Motor neuron (in vitro differentiated cells): ENCODE measurements at regions not wholly inside any gene's neighbourhood (a gene's known extent, or its start where the extent isn't known, plus 50 kb on each side); places are given as distances from the start of the nearest gene placed in this dataset.

Experiments
- ATAC-seq, 8 experiments: fragments of 200-7000 bp; cut with Tn5 transposase; replicated peaks in 6 of 8; 2 replicates each; pipeline ENCODE4 v1.8.0; 2021; ENCODE audit warnings: mild to moderate bottlenecking in 8 of 8, moderate library complexity in 8 of 8
- H3K27ac ChIP-seq, 2 donors: fragments of 250-450 bp; sonication (Bioruptor Pico); 2 replicates each; pipeline ENCODE4 v1.9.0; 2021; ENCODE audit warnings: antibody characterized with exemption in 2 of 2, mild to moderate bottlenecking in 2 of 2, moderate library complexity in 1 of 2
- H3K4me1 ChIP-seq, 2 donors: fragments of 250-450 bp; sonication (Bioruptor Pico); replicated peaks in 1 of 2; 2 replicates each; pipeline ENCODE4 v1.6.1; 2021; ENCODE audit warnings: antibody characterized with exemption in 2 of 2, mild to moderate bottlenecking in 2 of 2, moderate library complexity in 1 of 2
- H3K4me3 ChIP-seq, 5 donors: fragments of 250-450 bp; sonication (Bioruptor Pico); 2 replicates each; pipeline ENCODE4 v1.9.0; 2021; ENCODE audit warnings: antibody characterized with exemption in 5 of 5, mild to moderate bottlenecking in 5 of 5, moderate library complexity in 4 of 5
- WGBS, 10 experiments: fragments of 450-650 bp; shearing (Covaris generic); methylation state at CpG; one replicate each; pipeline ENCODE4 v1.0.0; 2022; 5-methylcytosine and 5-hydroxymethylcytosine counted together
- in situ Hi-C, 9 experiments: fragments of 400-800 bp; cut with MboI; loops; one replicate each; pipeline ENCODE4 v1.15.0; 2021; ENCODE audit warnings: low sequenced_read_pairs in 9 of 9, low pct_unique_long_range_greater_than_20kb in 2 of 9; ENCODE audit not compliant: unreplicated experiment in 9 of 9

DNA sequence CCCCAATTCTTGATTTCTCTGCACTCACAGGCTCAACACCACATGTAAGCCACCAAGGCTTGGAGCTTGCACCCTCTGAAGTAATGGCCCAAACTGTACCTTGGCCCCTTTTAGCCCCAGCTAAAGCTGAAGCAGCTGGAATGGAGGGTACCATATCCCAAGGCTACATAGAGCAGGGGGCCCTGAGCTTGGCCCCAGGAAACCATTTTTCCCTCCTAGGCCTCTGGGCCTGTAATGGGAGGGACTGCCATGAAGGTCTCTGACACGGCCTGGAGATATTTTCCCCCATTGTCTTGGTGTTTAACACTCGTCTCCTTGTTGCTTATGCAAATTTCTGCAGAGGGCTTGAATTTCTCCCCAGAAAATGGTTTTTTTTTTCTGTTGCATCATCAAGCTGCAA is 69.7 kb downstream of the SKA1 start:
- in situ Hi-C loops: loop anchor here in 1 of 9 experiments (25.0 kb wide), 1 partner anchor 157 kb away; the partner anchor contains the start of genes CXXC1 and MBD1
- ATAC-seq: no peak
- Histone ChIP-seq H3K4me3 (no peak overlapping the region), H3K27ac (no peak overlapping the region), H3K4me1 (peaks cover 5 to 8% of the 10 kb centered on the region in 2 donors)
- 0 to 83% (median 64%) methylated on average over 1 to 2 of the region's 2 CpGs; no CpG with 5 or more reads in 4 of the 10 experiments for WGBS, 10 experiments

DNA sequence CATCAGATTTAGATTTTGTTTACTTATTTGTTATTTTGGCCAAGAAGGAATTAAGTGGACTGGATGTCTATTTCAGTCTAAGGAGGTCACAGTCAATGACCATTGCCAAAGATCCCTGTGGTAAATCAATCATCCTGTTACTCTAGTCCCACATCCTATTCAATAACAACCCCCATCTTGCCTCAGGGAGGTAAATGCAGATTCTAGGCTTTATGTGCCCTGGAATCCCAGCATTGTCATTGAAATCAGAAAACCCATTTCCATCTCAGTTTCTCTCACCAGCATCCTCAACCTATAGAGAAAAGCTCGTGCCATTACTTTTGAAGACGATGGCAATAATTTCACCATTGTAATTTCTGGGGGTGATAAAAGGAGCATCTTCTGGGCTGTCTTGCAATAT is 71.8 kb downstream of the SKA1 start:
- WGBS, 10 experiments: 0 to 64% (median 43%) methylated on average over 1 to 2 of the region's 2 CpGs; no CpG with 5 or more reads in 4 of the 10 experiments
- Histone ChIP-seq H3K27ac (no peak overlapping the region), H3K4me3 (no peak overlapping the region), H3K4me1 (no peaks in the 10 kb centered on the region)
- in situ Hi-C loops: loop anchor here in 1 of 9 experiments (25.0 kb wide), 1 partner anchor 159 kb away; the partner anchor contains the start of genes CXXC1 and MBD1
- no peak for ATAC-seq

DNA sequence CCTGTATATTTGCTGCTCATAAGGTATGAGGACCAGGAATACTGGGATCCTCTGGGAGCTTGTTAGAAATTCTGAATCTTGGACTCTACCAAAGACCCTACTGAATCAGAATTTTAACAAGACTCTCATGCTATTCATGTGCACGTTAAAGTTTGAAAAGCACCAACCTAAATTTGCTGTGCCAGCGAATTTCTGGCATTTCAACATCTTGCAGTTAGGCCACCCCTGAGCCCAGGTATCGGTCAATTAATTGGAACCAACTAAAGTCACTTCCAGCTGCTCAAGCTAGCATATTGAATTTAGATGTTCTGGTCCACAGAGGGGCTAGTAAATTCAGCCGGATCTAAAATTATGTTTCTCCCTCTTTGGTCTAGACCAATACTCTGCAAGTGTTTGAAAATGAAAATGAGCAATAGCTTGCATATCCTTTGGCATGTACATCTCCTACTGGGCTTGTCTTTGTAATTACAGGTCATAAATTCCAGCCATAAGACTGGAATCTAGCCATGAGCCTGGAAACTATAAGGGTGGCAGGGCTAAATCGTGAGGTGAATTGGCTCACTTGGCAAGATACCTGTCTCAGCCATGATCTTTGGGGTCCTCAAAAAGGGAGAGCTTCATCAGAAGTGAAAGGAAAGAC is 72.4 kb downstream of the SKA1 start:
- peak in 2 of 8 experiments; percentile 31 to 56 for ATAC-seq
- in situ Hi-C loops: loop anchor here in 1 of 9 experiments (25.0 kb wide), 1 partner anchor 160 kb away; the partner anchor contains the start of genes CXXC1 and MBD1

DNA sequence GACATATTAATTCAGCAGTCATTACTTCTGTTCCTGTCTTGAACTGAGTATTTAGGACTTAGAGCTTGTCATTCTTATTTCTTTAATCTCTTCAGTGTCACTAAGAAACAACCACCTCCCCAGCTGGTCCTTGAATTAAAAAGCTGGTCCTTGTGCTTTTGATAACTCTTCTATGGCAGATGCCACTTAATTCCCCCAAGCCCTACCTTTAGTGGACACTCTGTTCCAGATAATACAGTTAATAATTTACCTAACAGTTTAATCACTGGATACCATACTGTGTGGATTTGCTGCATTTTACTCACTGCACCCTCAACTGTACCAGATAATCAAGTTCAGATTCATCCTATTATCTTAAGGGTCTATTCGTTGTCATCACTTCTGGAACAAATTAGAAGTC is 73.1 kb downstream of the SKA1 start:
- no peak overlapping the region for H3K4me3 ChIP-seq
- no peak for ATAC-seq
- H3K4me1 ChIP-seq: no peaks in the 10 kb centered on the region
- WGBS, 10 experiments: 85% methylated on average over 1 of the region's 1 CpG; no CpG with 5 or more reads in 9 of the 10 experiments
- in situ Hi-C loops: loop anchor here in 1 of 9 experiments (25.0 kb wide), 1 partner anchor 161 kb away; the partner anchor contains the start of genes CXXC1 and MBD1
- no peak overlapping the region for H3K27ac ChIP-seq

More for the DNA sequence above, 72.4 kb downstream of the SKA1 start:
- H3K4me1 ChIP-seq: no peaks in the 10 kb centered on the region
- H3K27ac ChIP-seq: no peak overlapping the region
- H3K4me3 ChIP-seq: no peak overlapping the region
- 8 to 83% (median 71%) methylated on average over 1 to 5 of the region's 5 CpGs; no CpG with 5 or more reads in 1 of the 10 experiments for WGBS, 10 experiments

DNA sequence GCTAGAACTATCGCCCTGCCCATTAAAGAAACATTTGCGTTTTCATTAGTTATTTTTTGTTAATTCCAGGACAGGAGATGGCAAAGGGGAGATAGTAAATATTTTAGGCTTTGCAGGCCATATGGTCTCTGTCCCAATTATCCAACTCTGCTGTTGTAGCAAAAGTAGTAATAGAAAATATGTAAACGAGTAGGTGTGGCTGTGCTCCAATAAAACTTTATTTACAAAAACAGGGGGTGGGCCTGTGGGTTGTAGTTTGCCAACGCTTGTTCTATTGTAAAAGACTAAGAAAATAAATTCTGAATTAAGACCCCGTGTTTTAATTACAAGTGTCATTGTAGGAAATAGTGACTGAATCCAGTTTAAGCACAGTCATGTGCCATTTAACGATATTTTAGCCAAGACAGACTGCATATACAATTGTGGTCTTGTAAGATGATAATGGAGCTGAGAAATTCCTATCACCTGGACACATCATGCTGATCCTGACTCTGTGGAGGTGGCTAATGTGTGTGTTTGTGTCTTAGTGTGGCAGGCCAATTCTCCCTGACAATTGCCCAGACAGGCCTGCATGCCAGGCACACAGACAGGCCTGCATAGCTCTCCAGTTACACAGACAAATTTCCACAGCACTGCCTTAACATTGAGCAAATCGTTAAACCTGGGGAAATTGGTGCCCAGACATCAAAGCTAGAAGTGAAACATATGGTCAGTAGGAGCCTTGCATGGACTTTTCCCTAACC is 76.4 kb downstream of the SKA1 start:
- 34 to 97% (median 77%) methylated on average over 4 to 6 of the region's 7 CpGs; no CpG with 5 or more reads in 1 of the 10 experiments for WGBS, 10 experiments
- Histone ChIP-seq H3K4me1 (peaks cover 0 to 7% of the 10 kb centered on the region in 2 donors), H3K4me3 (no peak overlapping the region), H3K27ac (no peak overlapping the region)
- ATAC-seq: no peak
- in situ Hi-C loops: no loop called here

DNA sequence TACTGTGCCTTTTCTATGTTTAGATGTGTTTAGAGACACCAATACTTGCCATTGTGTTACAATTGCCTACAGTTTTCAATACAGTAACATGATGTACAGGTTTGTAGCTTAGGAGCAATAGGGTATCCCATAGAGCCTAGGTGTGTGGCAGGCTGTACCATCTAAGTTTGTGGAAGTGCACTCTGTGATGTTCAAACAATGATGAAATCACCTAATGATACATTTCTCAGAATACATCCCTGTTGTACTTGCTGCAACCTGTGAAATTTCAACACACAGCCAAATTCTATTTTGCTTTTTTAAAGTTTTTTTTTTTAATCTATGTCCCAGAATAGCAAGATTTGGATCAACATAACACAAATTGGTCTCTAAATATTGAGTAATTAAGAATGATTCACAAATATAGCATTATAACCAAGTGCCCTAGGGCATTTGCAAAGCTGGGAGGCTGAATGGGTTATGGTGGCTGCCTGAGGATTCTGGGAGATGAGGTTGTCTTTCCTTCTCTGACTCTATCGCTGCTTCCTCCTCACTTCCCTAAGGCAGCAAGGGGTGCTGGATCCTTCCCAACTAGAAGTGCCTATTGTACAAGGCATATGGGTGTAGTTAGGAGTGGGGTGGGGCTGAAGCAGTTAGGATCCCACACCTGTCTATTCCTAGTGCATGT is 78.3 kb downstream of the SKA1 start:
- Histone ChIP-seq H3K4me1 (peaks cover 0 to 7% of the 10 kb centered on the region in 2 donors), H3K4me3 (no peak overlapping the region), H3K27ac (no peak overlapping the region)
- 80 to 100% (median 87%) methylated on average over 1 of the region's 1 CpG; no CpG with 5 or more reads in 6 of the 10 experiments for WGBS, 10 experiments
- in situ Hi-C loops: no loop called here
- no peak for ATAC-seq

DNA sequence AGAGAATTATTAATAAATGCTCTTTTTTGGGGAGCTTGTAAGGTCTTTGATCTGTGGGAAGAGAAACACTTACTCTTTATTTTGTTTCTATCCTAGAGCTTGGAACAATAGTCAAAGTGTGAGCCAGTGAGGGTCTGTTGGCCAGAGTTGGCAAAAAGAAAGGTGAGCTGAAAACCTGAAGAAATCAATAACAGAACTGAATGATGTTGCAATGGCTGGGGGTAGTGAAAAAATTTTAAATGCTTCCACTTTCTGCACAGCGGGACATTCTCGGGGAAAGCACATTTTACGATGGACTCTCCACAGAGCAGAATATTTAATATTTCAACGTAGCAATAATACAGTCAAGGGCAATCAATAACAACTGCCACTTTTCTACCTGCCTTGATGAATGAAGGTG is 78.9 kb downstream of the SKA1 start:
- Histone ChIP-seq H3K27ac (no peak overlapping the region), H3K4me1 (peaks cover 0 to 10% of the 10 kb centered on the region in 2 donors), H3K4me3 (no peak overlapping the region)
- in situ Hi-C loops: no loop called here
- ATAC-seq: no peak
- WGBS, 10 experiments: 59 to 96% (median 80%) methylated on average over 1 to 4 of the region's 4 CpGs; no CpG with 5 or more reads in 3 of the 10 experiments

DNA sequence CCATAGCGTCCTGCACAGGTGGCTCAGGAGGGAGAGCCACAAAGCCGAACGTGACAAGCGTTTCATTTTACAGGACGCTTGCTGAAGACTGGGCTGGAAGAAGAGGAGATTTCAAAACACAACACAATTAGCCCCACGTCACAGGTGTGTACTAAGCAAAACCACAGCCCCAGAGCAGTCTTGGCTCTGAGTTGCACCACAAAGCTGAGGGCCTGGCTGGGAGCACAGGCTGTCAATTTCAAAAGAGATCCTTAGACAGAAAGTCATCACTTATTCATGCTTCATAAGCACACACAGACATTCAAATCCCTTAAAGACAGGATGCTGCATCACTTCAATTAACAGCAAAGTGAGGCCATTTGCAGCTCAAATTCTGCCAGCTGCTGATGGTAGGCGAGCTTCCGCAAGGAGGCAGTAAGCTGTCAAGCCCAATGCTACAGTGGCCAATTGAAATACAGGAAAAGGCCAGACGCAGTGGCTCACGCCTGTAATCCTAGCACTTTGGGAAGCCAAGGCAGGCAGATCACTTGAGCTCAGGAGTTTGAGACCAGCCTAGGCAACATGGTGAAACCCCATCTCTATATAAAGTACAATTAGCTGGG is 79.6 kb downstream of the SKA1 start:
- ATAC-seq: peak in 4 of 8 experiments; percentile 24 to 60 (median 54)
- in situ Hi-C loops: no loop called here
- 32 to 93% (median 60%) methylated on average over 2 to 7 of the region's 10 CpGs; no CpG with 5 or more reads in 4 of the 10 experiments for WGBS, 10 experiments
- Histone ChIP-seq H3K4me1 (peaks cover 0 to 10% of the 10 kb centered on the region in 2 donors), H3K27ac (no peak overlapping the region), H3K4me3 (no peak overlapping the region)

DNA sequence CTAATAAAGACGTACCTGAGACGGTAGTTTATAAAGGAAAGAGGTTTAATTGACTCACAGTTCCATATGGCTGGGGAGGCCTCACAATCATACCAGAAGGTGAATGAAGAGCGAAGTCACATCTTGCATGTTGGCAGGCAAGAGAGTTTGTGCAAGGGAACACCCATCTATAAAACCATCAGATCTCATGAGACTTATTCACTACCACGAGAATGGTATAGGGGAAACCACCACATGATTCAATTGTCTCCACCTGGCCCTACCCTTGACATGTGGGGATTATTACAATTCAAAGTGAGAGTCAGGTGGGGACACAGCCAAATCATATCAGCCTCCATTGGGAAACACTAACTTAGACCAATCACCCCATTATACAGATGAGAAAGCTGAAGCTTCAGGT is 81.4 kb downstream of the SKA1 start:
- peaks cover 0 to 10% of the 10 kb centered on the region in 2 donors for H3K4me1 ChIP-seq
- no peak for ATAC-seq
- H3K27ac ChIP-seq: no peak overlapping the region
- in situ Hi-C loops: no loop called here
- H3K4me3 ChIP-seq: no peak overlapping the region
- WGBS, 10 experiments: 0 to 100% (median 85%) methylated on average over 2 to 3 of the region's 4 CpGs; no CpG with 5 or more reads in 2 of the 10 experiments

DNA sequence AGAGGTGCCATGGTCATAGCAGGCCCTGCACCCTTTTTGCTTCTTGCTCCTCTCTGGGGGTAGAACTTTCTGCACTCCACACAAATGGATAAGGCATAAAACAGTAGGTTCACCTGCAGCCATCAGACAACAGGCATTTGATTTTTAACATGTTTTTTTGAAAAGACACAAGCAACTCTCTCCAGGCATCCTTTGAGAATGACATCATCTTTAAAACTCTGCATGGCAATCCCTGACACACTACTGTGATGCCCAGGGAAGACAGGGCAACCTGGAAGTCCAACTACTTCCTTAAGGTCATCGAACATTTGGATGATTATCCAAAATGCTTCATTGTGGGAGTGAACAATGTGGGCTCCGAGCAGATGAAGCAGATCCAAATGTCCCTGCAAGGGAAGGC is 82.8 kb downstream of the SKA1 start:
- H3K27ac ChIP-seq: no peak overlapping the region
- peaks cover 0 to 10% of the 10 kb centered on the region in 2 donors for H3K4me1 ChIP-seq
- in situ Hi-C loops: no loop called here
- H3K4me3 ChIP-seq: no peak overlapping the region
- no peak for ATAC-seq
- WGBS, 10 experiments: 7 to 92% (median 86%) methylated on average over 2 of the region's 2 CpGs; no CpG with 5 or more reads in 7 of the 10 experiments

DNA sequence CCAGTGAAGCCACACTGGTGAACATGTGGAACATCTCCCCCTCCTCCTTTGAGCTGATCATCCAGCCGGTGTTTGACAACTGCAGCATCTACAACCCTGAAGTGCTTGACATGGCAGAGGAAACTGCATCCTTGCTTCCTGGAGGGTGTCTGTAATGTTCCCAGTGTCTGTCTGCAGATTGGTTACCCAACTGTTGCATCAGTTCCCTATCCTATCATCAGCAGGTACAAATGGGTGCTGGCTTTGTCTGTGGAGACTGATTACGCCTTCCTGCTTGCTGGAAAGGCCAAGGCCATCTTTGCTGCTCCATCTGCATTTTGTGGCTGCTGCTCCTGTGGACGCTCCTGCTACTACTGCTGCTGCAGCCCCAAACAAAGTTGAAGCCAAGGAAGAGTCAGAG is 83.5 kb downstream of the SKA1 start:
- in situ Hi-C loops: no loop called here
- Histone ChIP-seq H3K27ac (no peak overlapping the region), H3K4me3 (no peak overlapping the region), H3K4me1 (peaks cover 0 to 10% of the 10 kb centered on the region in 2 donors)
- 17 to 80% (median 67%) methylated on average over 1 to 3 of the region's 3 CpGs; no CpG with 5 or more reads in 3 of the 10 experiments for WGBS, 10 experiments
- ATAC-seq: no peak

DNA sequence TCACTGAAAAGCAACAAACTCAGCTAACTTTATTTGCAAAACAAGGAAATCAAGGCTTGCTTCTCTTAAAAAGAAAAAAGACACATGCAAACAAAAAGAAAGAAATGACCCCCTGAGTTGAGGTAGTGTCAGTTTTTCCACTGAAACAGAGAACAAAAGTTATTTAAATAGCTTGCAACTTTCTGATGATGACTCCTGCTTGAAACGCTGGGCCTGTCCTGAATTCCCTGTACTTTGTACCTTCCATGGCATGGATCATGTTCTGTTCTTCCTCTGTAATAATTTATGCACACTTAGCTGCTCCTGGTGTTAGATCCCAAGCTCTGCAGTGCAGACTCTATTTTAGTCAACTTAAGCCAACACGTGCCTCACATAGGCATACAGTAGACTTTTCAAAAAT is 84.0 kb downstream of the SKA1 start:
- H3K4me1 ChIP-seq: peaks cover 0 to 10% of the 10 kb centered on the region in 2 donors
- H3K27ac ChIP-seq: no peak overlapping the region
- in situ Hi-C loops: no loop called here
- 0 to 58% (median 0%) methylated on average over 1 to 2 of the region's 2 CpGs; no CpG with 5 or more reads in 1 of the 10 experiments for WGBS, 10 experiments
- H3K4me3 ChIP-seq: no peak overlapping the region
- peak in 4 of 8 experiments; percentile 18 to 47 (median 30) for ATAC-seq
